HG03060 (cell line): ENCODE measurements at regions not wholly inside any gene's neighbourhood (a gene's known extent, or its start where the extent isn't known, plus 50 kb on each side); places are given as distances from the start of the nearest gene placed in this dataset.

Source experiments
- ATAC-seq: cut with Tn5 transposase; IDR thresholded peaks from one replicate; pipeline ENCODE4 v1.9.1; 2021; ENCODE audit warnings: low read depth, moderate number of reproducible peaks; ENCODE audit not compliant: unreplicated experiment

DNA sequence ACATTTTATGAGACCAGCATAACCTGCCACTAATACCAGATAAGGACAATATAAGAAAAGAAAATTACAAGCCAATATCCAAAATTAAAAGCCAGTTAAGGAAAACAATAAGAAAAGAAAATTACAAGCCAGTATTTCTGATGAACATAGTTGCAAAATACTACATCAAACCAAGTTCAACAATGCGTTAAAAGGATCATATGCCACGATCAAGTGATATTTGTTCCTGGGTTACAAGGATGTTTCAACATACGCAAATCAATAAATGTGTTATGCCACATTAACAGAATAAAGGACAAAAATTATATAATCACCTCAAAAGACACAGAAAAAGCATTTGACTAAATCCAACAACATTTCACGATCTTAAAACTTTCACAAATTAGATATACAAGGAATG is 431.9 kb downstream of the ELAVL2 start:
- ATAC-seq = no peak

DNA sequence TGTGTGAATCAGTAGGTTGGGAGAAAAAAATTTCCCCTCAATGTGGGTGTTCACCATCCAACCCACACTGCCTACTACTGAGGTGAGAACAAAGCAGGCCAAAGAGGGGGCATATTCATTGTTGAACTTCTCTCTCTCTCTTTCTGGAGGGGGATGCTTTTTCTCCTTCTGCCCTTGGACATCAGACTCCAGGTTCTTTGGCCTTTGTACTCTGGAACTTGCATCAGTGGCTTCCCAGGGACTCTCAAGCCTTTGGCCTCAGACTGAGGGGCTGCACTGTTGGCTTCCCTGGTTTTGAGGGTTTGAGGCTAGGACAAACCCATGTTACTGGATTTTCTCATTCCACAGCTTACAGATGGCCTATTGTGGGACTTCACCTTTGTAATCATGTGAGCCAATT is 417.2 kb downstream of the ELAVL2 start:
- ATAC-seq = no peak

DNA sequence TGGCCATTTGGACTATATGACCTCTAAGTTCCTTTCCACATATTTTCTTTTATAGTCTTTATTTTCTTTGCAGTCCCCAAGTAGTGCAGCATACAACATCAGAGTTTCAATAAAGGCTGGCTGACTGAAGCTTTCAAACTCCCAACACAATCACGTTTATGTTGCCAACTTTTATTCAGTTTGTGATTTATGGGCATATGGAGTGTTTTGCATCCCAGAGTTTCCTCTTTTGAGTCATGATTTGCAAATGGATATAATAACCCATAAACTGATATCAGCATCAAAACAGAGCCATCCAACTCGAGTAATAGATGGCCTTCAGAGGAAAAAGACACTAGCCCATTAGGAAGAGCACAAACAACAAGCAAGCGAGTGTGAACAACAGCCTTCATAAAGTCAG is 414.0 kb downstream of the ELAVL2 start:
- no peak for ATAC-seq

DNA sequence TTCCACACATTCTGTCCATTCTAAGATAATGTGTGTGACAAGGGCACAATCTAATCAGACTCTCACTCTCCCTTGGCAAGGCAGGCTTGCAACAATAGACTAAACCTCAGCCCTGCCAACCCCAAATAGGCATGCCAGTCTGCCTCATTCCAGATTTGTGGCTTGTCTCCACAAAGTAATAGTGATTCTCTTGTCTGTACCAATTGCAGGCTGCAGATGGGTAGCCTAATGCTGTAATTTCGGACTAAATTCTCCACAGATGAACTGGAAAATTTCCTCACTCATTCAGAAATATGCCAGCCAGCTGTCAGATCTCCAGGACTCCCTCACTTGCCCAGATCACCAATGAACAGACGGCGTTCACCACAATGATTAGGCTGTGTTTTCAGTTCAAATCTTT is 413.6 kb downstream of the ELAVL2 start:
- ATAC-seq = no peak

DNA sequence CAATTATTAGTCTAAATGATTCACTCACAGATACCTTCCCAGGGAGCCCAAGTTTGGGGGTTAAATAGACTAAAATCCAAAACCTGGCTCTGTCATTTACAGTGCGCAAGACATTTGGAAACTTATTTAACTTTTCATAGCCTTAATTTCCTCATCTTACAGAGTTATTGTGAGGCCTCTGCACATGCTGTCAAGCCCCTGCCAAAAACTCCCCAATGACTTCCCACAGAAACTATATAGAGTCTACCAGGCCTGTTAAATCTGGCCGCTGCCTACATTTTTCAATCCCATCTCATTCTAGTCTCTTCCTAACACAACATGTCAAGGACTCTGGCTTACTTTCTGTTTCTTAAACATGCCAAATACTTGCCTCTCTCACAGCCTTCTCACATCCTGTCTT is 412.5 kb downstream of the ELAVL2 start:
- no peak for ATAC-seq

DNA sequence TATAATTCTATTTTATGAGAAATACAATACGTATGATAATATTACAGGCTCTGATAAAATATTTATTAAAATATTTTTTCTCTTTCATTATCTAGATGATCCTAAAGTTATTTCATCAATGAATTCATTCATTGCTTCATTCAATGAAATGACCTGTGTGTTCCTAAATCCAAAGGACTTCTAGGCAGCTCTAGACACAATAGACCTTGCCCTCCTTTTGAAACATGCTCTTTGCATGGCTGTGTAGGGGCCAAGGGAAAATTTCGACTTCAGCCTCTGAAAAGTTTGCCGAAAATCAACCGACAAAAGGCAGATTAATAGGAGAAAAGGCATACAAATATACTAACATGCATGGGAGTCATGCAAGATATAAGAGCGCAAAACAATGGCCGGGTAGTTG is 402.0 kb downstream of the ELAVL2 start:
- no peak for ATAC-seq

DNA sequence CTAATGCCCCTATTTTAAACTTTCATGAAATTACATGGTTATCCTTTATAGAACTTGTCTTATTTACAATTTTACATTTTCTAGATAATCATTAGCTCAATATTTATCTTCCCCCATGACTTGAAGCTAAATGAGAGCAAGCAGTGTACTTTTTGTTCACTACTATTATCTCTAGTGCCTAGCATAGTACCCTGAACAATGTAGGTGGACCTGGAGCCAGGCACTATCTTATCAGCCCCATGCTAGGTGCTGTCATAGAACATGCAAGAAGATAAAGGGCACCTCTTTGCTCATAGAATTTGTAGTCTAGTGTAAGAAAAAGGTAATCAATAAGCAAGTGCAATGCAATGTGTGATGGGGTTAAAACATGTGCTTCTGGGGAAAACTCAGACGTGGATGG is 399.9 kb downstream of the ELAVL2 start:
- no peak for ATAC-seq

DNA sequence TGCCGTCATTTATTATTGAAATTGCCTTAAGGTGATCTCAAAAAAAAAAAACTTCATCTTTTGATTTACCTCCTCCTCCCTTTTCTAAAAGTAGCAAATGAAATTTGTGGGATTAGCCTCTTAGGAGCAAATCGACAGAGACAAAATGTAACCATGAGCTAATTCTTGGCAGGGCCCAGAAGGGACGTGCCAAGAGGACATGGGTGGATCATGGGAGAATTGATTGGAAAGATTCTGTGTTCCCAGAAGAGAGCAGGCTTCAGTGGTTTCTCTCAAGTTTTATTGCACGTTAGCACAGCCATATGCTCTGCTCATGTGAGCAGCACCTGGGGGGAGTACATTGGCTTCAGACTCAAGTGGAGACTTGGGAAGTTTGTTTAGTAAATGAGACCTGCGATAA is 394.6 kb downstream of the ELAVL2 start:
- ATAC-seq = no peak

DNA sequence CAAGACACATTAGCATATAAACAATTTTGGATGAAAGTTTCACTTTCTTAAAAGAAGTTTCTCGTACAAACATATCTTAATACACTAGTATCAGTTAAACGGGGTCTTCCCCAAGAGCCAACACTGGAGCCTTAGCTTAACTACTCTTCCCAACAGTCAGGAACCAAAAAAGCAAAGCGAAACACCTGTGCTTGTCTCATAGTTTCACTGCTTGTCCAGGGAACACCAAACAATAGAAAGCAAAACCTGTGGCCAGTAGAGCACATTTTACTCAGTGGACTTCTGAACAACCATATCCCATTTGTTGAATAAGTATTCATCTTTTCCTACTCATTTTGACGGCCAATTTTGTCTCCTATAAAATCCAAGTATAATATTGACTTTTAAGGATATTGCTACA is 391.4 kb downstream of the ELAVL2 start:
- no peak for ATAC-seq

DNA sequence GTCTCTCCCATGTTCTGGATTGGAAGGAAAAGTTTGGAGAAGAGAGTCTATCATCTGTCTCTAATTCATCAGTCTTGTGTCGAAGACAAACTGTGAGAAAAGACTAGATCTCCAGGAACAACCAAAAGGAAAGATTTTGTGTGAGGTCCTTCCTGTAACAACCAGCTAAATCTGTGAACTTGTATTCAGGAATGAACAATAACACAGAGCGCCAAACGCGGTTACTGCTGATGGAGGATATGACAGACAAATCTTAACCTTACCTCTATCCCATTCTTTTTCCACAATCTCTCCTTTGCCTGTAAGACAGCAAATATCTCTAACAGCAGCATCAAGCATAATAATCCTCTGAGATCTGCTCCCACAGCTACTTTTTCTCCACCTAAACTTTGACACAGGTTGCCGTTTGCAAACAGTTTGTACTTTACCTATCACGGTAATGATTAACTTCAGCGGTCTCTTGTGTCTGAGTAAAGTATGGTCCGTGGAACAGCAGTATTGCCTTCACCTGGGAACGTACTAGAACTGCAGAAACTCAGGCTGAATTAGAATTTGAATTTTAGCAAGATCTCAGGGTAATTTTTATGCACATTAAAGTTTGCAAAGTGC is 387.6 kb downstream of the ELAVL2 start:
- no peak for ATAC-seq

DNA sequence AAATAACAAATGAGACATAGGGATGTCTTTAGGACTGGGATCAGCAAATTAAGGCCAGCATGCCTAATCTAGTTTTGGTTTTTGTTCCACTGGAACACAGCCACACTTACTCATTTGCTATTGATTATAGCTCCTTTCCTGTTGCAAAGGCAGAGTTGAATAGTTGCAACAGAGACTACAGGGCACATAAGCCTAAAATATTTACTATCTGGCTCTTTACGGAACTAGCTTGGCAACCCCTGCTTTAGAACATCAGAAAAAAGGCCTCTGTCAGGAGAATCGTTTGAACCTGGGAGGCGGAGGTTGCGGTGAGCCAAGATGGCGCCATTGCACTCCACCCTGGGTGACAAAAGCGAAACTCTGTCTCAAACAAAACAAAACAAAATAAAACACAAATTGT is 384.8 kb downstream of the ELAVL2 start:
- no peak for ATAC-seq

DNA sequence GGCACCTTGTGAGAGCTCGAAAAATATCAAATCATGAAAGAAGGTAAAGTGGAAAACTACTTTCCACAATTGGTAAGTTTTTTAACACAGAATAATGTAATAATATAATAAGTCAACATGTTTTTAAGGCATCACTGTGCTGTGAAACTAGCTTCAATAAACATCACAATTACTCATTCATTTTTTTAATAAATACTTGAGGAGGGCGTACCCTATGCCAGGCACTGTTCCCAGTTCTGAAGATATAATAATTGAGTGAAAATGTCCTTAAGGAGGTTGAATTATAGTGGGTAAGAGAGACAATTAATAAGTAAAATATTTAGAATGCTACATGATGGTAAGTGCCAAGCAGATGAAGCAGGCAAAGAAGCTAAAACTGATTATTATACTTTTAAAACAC is 381.4 kb downstream of the ELAVL2 start:
- no peak for ATAC-seq

DNA sequence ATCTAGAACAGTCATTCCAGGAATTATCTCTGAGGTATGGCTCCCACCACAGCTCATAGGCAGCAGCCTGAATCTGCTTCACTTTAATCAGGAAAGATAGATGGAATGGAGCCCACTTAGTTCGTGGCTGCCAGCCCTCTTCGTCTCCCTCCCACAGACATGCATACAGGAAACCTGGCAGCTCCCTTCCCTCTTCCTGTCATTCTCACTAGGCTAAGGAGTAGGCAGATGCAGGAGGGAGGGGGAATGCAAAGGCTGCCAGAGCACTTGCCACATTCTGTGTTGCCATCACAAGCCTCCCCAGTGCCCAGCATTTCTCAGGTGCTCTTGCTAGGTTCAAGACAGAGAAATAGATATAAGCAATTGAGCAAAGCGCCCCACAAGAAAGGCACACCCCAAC is 378.9 kb downstream of the ELAVL2 start:
- ATAC-seq = no peak

DNA sequence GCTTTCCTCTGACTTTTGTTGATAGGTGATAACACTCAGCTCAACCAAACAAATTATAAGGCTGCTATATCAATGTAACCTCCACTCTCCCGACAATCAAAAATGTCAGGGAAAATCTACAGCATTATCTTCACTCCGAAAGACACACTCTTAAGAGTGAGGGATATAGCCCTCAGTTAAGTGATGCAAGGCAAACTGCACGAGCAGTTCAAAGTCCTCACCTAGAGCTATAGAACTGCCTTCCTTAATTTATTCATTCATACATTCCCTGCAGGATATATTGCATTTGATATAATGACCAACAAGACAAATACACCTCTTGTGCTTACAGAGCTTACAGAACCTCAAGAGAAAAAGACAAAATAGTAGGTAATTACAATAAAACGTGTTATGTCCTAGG is 378.1 kb downstream of the ELAVL2 start:
- ATAC-seq = no peak

DNA sequence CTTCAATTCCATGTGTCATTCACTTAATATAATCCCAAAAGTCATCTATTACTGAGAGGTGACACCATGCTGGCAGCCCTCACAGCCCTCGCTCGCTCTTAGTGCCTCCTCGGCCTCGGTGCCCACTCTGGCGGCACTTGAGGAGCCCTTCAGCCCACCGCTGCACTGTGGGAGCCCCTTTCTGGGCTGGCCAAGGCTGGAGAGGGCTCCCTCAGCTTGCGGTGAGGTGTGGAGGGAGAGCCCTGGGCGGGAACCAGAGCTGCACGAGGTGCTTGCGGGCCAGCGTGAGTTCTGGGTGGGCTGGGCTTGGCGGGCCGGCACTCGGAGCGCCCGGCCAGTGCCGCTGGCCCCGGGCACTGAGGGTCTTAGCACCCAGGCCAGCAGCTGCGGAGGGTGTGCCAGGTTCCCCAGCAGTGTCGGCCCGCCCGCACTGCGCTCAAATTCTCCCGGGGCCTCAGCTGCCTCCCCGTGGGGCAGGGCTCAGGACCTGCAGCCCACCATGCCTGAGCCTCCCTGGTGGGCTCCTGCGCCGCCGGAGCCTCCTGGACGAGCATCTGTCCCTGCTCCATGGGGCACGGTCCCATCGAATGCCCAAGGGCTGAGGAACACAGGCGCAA is 374.1 kb downstream of the ELAVL2 start:
- ATAC-seq = no peak

DNA sequence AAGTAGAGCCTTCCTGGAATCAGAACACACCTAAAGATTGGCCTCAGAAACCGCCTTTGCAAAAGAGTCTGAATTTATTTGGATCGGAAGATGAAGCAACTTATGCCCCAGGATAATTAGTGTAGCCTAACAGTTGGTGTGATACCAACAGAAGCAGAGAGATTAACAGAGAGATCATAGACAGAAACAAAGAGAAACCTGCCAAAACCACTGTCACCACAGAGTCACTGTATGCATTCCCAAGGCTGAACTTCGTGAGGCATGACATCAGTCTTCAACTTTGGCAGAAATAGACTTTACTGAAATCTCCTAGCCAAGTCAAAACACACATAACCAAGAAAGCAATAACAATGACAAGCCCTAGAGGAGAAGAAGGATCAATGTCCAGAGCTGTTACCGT is 361.8 kb downstream of the ELAVL2 start:
- no peak for ATAC-seq

DNA sequence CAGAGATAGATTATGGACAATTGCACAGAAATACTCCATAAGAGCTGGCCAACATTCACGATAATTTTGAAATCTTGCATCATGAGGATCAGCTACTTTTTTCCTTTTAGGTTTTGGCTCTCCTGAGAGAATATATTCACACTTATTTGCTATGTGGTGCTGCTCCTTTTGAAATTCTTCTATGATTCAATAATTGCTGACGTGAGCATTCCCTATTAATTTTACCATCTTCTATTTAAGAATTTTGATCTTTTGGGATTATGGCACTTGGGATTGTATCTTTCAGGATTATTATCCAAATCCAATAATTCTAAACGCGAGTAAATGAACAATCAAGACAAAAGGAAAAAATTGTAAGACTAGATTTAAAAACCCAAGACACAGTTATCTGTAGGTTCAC is 358.8 kb downstream of the ELAVL2 start:
- ATAC-seq = no peak

DNA sequence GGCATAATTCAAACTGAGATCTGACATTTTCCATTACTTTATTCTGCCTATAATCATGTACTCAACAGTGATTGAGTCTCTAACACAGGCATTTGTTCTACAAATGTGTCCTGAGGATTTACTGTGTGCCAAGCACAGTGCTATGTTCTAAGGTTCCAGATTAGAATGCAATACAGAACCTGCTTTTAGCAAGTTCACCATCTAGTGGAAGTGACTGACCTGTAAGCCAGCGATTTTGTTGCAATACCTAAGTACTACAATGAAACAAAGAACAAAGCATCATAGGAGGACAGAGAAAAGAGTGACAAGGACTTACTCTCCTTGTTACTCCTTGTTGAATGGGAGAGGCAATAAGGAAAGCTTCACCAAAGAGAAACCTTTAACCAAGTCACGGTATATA is 348.1 kb downstream of the ELAVL2 start:
- no peak for ATAC-seq

DNA sequence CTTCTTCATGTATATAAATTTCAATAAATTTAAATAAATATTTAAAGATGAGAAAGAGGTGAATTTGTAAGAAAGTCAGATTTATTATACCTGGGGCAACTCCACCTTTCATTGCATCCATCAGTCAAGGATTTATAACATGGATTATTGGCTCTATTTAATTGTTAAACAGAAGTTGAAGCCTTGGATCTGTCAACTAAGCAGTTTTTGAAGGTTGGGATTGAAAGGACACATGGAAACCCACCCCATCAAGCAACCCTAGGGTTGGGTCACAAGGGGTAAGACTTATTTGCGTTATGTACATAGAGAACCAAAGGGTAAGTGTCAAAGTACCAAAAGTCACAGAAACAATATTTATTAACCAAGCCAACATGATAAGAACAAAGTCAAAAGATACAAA is 342.5 kb downstream of the ELAVL2 start:
- no peak for ATAC-seq

DNA sequence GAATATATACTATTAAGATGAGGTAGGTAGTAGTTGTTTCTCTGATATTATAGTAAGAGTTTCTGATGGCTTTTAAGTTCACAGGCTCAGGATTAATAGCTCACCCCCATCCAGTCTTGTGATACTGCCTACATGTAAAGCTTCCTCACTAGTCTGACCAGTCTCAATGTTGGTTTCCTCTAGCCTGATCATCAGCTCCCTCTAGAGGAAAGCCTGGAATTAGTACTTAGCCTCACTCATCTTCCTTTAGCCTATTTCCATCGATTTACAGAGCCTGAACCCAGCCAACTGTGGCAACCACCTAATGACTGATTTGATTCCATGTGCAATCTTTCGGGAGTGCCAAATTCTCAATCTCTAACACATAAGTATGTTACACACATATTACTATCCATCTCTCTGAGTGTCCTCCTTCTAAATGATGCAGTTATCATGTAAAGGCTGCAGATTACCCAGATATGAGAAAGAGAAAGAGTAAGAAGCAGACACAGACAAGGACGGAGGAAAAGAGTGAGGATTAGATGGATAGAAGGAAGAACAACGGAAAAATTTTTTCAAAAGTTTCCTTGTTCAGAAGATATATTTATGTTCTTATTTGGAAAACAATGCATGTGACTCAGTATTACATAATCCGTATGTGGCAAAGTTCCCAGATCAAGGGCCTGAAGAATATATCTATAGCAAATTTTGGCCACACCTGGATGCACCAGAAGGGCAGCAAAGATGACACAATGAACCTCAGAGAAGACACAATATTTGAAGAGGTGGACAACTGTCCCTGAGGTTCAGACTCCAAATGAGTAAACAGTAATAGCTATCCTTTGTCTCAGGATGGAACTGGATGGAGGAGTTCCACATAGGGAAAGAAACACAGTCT is 333.7 kb downstream of the ELAVL2 start:
- ATAC-seq = no peak

DNA sequence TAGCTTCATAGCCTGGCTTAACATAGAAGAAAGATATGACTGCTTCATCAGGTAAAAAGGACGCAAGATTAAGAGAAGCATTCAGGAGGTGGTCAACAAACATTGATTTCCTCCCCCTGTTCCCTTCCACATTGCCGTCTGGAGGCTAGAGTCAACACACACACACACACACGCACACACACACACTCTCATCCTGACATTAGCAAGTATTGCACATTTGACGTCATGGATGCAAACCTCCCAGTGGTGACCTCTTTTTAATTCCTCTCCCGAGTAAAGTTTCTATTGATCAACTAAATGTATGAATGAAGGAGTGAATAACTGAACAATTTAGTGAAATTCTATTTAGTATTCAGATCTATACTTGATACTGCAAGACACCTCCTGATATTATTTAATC is 332.8 kb downstream of the ELAVL2 start:
- no peak for ATAC-seq
